Lower leg skin (tissue), 3 donors: ENCODE measurements at regions not wholly inside any gene's neighbourhood (a gene's known extent, or its start where the extent isn't known, plus 50 kb on each side); places are given as distances from the start of the nearest gene placed in this dataset.

Experiments used
- CTCF ChIP-seq, 3 donors: fragments of 450-650 bp; IDR thresholded peaks; one replicate each; pipeline ENCODE4 v1.5.1; 2016; ENCODE audit warnings: antibody characterized with exemption in 3 of 3, mild to moderate bottlenecking in 3 of 3, moderate library complexity in 2 of 3
- POLR2A ChIP-seq, 2 donors: fragments of 450-650 bp; IDR thresholded peaks; one replicate each; pipeline ENCODE4 v1.6.1; 2016 to 2017; ENCODE audit warnings: antibody characterized with exemption in 2 of 2, mild to moderate bottlenecking in 1 of 2, moderate library complexity in 1 of 2

- TF ChIP-seq POLR2A (IDR thresholded peaks at IDR 0.05) (no peak), CTCF (IDR thresholded peaks at IDR 0.05) (no peak)
Measured at GRCh38 chr2:217555081-217555876, 447.5 kb downstream of the TNS1 start.
